Epithelial cell of esophagus (primary cell): ENCODE measurements at regions not wholly inside any gene's neighbourhood (a gene's known extent, or its start where the extent isn't known, plus 50 kb on each side); places are given as distances from the start of the nearest gene placed in this dataset.

Experiments
- DNase-seq: peaks from one replicate; pipeline ENCODE4 v3.0.0; 2010; ENCODE audit warnings: low read depth
- H3K4me3 ChIP-seq: 2 replicates; pipeline ENCODE4 v1.5.1; 2011; ENCODE audit warnings: mild to moderate bottlenecking, low read length, control low read depth
- CTCF ChIP-seq: IDR thresholded peaks from 2 replicates; pipeline ENCODE4 v1.5.1; 2011; ENCODE audit warnings: low read depth, mild to moderate bottlenecking, low read length, control low read depth, inconsistent platforms; ENCODE audit not compliant: insufficient read depth; ENCODE audit errors: missing control alignments

- TF ChIP-seq CTCF: no peak
- H3K4me3 ChIP-seq: no peak overlapping the region
- no peak for DNase-seq
Measured at GRCh38 chr10:131812736-131813604, 87.8 kb upstream of the PPP2R2D start.

GRCh38 chr10:131814567-131815265, 86.1 kb upstream of the PPP2R2D start:
- no peak for TF ChIP-seq CTCF
- H3K4me3 ChIP-seq: no peak overlapping the region
- DNase-seq: no peak

- no peak overlapping the region for H3K4me3 ChIP-seq
- TF ChIP-seq CTCF: no peak
- DNase-seq: no peak
Measured at GRCh38 chr10:131815266-131816156, 85.3 kb upstream of the PPP2R2D start.

GRCh38 chr10:131816157-131816775, 84.5 kb upstream of the PPP2R2D start:
- no peak overlapping the region for H3K4me3 ChIP-seq
- no peak for TF ChIP-seq CTCF
- DNase-seq: no peak

GRCh38 chr10:131816941-131817700, 83.7 kb upstream of the PPP2R2D start:
- H3K4me3 ChIP-seq: no peak overlapping the region
- no peak for TF ChIP-seq CTCF
- no peak for DNase-seq

- no peak for TF ChIP-seq CTCF
- no peak overlapping the region for H3K4me3 ChIP-seq
- no peak for DNase-seq
Measured at GRCh38 chr10:131817866-131818509, 82.8 kb upstream of the PPP2R2D start.
